Prostate gland (tissue), 2 donors: ENCODE measurements at regions not wholly inside any gene's neighbourhood (a gene's known extent, or its start where the extent isn't known, plus 50 kb on each side); places are given as distances from the start of the nearest gene placed in this dataset.

ENCODE experiments used
- DNase-seq: peaks from one replicate; pipeline ENCODE4 v3.0.0-alpha.2; 2019; ENCODE audit warnings: low spot score
- H3K27ac ChIP-seq, 2 donors: fragments of 200-600 bp; sonication (generic); 2 replicates each; pipeline ENCODE4 v1.5.1; 2017 to 2019
- H3K27me3 ChIP-seq: fragments of 200-600 bp; sonication (generic); replicated peaks from 2 replicates; pipeline ENCODE4 v1.5.1; 2019; ENCODE audit not compliant: insufficient read depth
- H3K36me3 ChIP-seq, 2 donors: fragments of 200-600 bp; sonication (generic); 1 replicate in 1 of 2; 2 replicates in 1 of 2; pipeline versions ENCODE4 v1.5.1 to v1.8.1; 2017 to 2019
- H3K4me1 ChIP-seq: fragments of 200-600 bp; sonication (generic); replicated peaks from 2 replicates; pipeline ENCODE4 v1.5.1; 2019
- H3K4me3 ChIP-seq, 2 donors: fragments of 200-600 bp; sonication (generic); 2 replicates each; pipeline ENCODE4 v1.5.1; 2017 to 2019
- H3K9me3 ChIP-seq: fragments of 200-600 bp; sonication (generic); 2 replicates; pipeline ENCODE4 v1.5.1; 2017
- POLR2A ChIP-seq: fragments of 450-650 bp; IDR thresholded peaks from one replicate; pipeline ENCODE4 v1.6.1; 2016; ENCODE audit warnings: antibody characterized with exemption, mild to moderate bottlenecking
- POLR2AphosphoS5 ChIP-seq: sonication (generic); formaldehyde crosslinking; IDR thresholded peaks from one replicate; pipeline ENCODE4 v1.6.1; 2017; ENCODE audit warnings: antibody characterized with exemption
- WGBS: methylation state at CpG from one replicate; pipeline ENCODE4 v1.1.5; 2018; 5-methylcytosine and 5-hydroxymethylcytosine counted together
- intact Hi-C: fragments of 100-400 bp; cut with DNase I; formaldehyde crosslinking; loops from one replicate; pipeline ENCODE4 v1.14.2; 2022
- TF ChIP-seq, protein P1 (sequence below), 4 experiments: fragments of 200-600 bp in 2 of 4; fragments of 450-650 bp in 2 of 4; sonication (generic) in 2 of 4; IDR thresholded peaks; 1 replicate in 3 of 4; 2 replicates in 1 of 4; pipeline ENCODE4 v1.5.1; 2016 to 2019; ENCODE audit warnings: antibody characterized with exemption in 4 of 4, mild to moderate bottlenecking in 2 of 4, moderate library complexity in 2 of 4

DNA sequence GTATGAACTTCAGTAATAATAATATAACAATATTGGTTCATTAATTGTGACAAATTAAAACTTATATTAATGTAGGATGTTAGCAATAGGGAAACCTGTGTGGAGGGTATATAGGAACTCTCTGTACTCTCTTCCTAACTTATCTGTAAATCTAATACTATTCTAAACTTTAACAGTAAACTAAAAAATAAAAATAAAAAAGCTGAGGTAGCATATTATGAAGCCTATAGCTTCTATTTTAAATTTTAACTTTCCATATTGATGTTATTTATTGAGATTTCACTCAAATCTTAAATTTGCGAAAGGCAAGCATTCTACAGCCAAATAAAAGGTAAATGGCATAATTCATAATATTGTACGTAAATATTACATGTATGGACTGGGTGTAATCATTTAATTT is 326.4 kb downstream of the MEI4 start:
- no peaks in the 10 kb centered on the region for H3K9me3 ChIP-seq
- no peak overlapping the region for H3K27ac ChIP-seq
- DNase-seq = no peak
- H3K27me3 ChIP-seq = no peaks in the 10 kb centered on the region
- H3K4me3 ChIP-seq = no peak overlapping the region
- intact Hi-C loops = no loop called here
- 89% methylated on average over 2 of the region's 2 CpGs for WGBS
- no peak for TF ChIP-seq POLR2A
- TF ChIP-seq, protein P1, sequence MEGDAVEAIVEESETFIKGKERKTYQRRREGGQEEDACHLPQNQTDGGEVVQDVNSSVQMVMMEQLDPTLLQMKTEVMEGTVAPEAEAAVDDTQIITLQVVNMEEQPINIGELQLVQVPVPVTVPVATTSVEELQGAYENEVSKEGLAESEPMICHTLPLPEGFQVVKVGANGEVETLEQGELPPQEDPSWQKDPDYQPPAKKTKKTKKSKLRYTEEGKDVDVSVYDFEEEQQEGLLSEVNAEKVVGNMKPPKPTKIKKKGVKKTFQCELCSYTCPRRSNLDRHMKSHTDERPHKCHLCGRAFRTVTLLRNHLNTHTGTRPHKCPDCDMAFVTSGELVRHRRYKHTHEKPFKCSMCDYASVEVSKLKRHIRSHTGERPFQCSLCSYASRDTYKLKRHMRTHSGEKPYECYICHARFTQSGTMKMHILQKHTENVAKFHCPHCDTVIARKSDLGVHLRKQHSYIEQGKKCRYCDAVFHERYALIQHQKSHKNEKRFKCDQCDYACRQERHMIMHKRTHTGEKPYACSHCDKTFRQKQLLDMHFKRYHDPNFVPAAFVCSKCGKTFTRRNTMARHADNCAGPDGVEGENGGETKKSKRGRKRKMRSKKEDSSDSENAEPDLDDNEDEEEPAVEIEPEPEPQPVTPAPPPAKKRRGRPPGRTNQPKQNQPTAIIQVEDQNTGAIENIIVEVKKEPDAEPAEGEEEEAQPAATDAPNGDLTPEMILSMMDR (IDR thresholded peaks at IDR 0.05) = no peak
- TF ChIP-seq POLR2AphosphoS5 = no peak
- H3K36me3 ChIP-seq = no peaks in the 10 kb centered on the region
- H3K4me1 ChIP-seq = no peaks in the 10 kb centered on the region

DNA sequence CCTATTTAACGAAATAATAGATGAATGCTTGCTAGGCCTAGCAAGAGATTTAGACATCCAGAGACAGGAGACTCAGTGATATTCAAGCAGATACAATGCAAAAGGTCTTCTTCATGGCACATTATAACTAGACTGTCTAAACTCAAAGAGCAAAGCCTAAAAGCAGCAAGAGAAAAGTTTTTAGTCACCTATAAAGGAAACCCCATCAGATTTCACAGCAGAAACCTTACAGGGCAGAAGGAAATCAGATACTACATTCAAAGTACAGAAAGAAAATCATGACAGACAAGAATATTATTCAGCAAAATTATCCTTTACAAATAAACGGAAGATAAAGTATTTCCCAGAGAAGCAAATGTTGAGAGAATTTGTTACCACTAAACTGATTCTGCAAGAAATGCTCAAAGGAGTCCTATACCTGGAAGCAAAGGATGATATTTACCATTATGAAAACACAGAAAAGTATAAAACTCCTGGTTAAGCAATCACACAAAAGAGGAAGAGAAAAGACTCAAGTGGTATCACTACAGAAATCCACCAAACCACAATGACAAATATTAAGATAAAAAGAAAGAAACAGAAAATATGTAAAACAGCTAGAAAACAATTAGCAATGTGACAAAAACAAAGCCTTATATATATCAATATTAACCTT is 333.7 kb downstream of the MEI4 start:
- 88% methylated on average over 2 of the region's 2 CpGs for WGBS
- Histone ChIP-seq H3K36me3 (no peaks in the 10 kb centered on the region), H3K27ac (no peak overlapping the region), H3K9me3 (no peaks in the 10 kb centered on the region), H3K4me1 (no peaks in the 10 kb centered on the region), H3K4me3 (no peak overlapping the region), H3K27me3 (no peaks in the 10 kb centered on the region)
- DNase-seq = no peak
- intact Hi-C loops = no loop called here
- TF ChIP-seq, protein P1 (IDR thresholded peaks at IDR 0.05) = no peak
- no peak for TF ChIP-seq POLR2AphosphoS5
- no peak for TF ChIP-seq POLR2A

DNA sequence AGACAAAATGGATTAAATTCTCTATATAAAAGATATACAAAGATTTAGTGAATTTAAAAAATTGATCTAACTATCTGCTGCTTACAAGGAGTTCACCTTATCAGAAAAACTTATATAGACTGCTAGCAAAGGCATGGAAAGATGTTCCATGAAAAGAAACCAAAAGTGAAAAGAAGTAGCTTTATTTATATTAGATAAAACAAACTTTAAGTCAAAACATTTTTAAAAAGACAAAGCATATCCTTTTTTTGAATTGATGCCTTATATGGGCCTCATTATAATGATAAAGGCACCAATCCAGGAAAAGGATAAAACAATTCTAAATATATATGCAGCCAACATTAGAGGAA is 334.2 kb downstream of the MEI4 start:
- H3K36me3 ChIP-seq = no peaks in the 10 kb centered on the region
- no peaks in the 10 kb centered on the region for H3K4me1 ChIP-seq
- H3K4me3 ChIP-seq = no peak overlapping the region
- intact Hi-C loops = no loop called here
- no peak for DNase-seq
- H3K27me3 ChIP-seq = no peaks in the 10 kb centered on the region
- no peak for TF ChIP-seq POLR2AphosphoS5
- TF ChIP-seq POLR2A = no peak
- TF ChIP-seq, protein P1 (IDR thresholded peaks at IDR 0.05) = no peak
- no peaks in the 10 kb centered on the region for H3K9me3 ChIP-seq
- H3K27ac ChIP-seq = no peak overlapping the region

DNA sequence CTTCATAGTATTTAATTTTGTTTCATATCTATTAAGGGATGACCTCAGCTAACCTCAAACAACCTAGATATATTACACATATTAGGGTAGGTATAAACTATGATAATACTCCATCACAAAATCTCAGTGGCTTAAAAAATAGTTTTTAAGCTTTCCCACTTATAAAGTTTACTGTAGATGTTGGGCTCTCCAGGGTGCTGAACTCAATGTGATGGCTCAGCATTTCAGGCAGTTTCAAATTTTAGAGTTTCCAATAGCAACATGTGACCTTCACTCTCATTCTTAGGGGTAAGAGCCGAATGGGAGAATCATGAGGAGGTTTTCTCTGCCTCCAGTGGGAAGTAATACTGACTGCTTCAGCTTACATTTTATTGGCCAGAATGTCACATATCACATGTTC is 357.3 kb downstream of the MEI4 start:
- Histone ChIP-seq H3K27me3 (no peaks in the 10 kb centered on the region), H3K4me1 (no peaks in the 10 kb centered on the region), H3K9me3 (no peaks in the 10 kb centered on the region), H3K27ac (no peak overlapping the region), H3K4me3 (no peak overlapping the region), H3K36me3 (no peaks in the 10 kb centered on the region)
- TF ChIP-seq POLR2AphosphoS5 = no peak
- 52% methylated on average over 1 of the region's 1 CpG for WGBS
- intact Hi-C loops = no loop called here
- DNase-seq = no peak

DNA sequence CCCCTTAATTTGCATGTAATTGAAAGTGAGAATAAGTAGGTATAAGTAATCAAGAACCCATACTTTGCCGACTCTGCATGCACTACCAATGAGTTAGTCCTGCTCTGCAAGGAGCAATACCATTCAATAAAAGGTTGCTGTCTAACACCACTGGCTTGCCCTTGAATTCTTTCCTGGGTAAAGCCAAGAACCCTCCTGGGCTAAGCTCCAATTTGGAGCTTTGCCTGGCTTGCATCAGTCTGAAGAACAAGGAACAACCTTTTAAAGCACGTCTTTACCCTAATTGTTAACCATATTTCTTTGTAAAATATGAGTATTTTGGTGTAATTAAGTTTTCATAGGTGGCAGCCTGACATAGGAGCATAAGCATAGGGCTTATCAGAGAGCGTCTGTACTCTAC is 367.7 kb downstream of the MEI4 start:
- TF ChIP-seq POLR2A (no peak), POLR2AphosphoS5 (no peak)
- TF ChIP-seq, protein P1 (IDR thresholded peaks at IDR 0.05) = no peak
- H3K4me3 ChIP-seq = no peak overlapping the region
- H3K27me3 ChIP-seq = no peaks in the 10 kb centered on the region
- no peak for DNase-seq
- no peaks in the 10 kb centered on the region for H3K9me3 ChIP-seq
- intact Hi-C loops = no loop called here
- no peak overlapping the region for H3K27ac ChIP-seq
- no peaks in the 10 kb centered on the region for H3K4me1 ChIP-seq
- no peaks in the 10 kb centered on the region for H3K36me3 ChIP-seq
- 77% methylated on average over 3 of the region's 3 CpGs for WGBS
